Mesenchymal stem cell (in vitro differentiated cells and primary cell): ENCODE measurements at regions not wholly inside any gene's neighbourhood (a gene's known extent, or its start where the extent isn't known, plus 50 kb on each side); places are given as distances from the start of the nearest gene placed in this dataset.

ENCODE experiments used
- DNase-seq: peaks from one replicate; pipeline ENCODE4 v3.0.0-alpha.2; 2013
- H2AFZ ChIP-seq: one replicate; pipeline ENCODE4 v1.6.1; 2013; ENCODE audit warnings: low read depth, mild to moderate bottlenecking, control low read depth, inconsistent platforms, low read length, moderate library complexity
- H2AK5ac ChIP-seq: 2 replicates; pipeline ENCODE4 v1.6.1; 2013; ENCODE audit warnings: low read length, moderate library complexity, mild to moderate bottlenecking, inconsistent platforms; ENCODE audit not compliant: severe bottlenecking
- H2BK120ac ChIP-seq: one replicate; pipeline ENCODE4 v1.6.1; 2013; ENCODE audit warnings: low read depth, mild to moderate bottlenecking, inconsistent platforms, low read length, moderate library complexity
- H2BK12ac ChIP-seq, 2 experiments: one replicate each; pipeline ENCODE4 v1.6.1; 2013; ENCODE audit warnings: inconsistent platforms in 2 of 2, low read length in 2 of 2, mild to moderate bottlenecking in 2 of 2, moderate library complexity in 2 of 2, control low read depth in 1 of 2
- H2BK15ac ChIP-seq: one replicate; pipeline ENCODE4 v1.6.1; 2013; ENCODE audit warnings: mild to moderate bottlenecking, low read depth, inconsistent platforms; ENCODE audit not compliant: poor library complexity, severe bottlenecking
- H2BK5ac ChIP-seq: 2 replicates; pipeline ENCODE4 v1.6.1; 2013; ENCODE audit warnings: low read depth, mild to moderate bottlenecking, low read length, control low read depth, inconsistent platforms; ENCODE audit not compliant: poor library complexity, severe bottlenecking
- H3K14ac ChIP-seq, 2 experiments: one replicate each; pipeline ENCODE4 v1.6.1; 2013; ENCODE audit warnings: inconsistent platforms in 2 of 2, low read length in 2 of 2, control low read depth in 1 of 2, mild to moderate bottlenecking in 1 of 2, moderate library complexity in 1 of 2
- H3K18ac ChIP-seq, 2 experiments: one replicate each; pipeline ENCODE4 v1.6.1; 2013; ENCODE audit warnings: inconsistent platforms in 2 of 2, low read length in 2 of 2, control low read depth in 1 of 2, low read depth in 1 of 2, mild to moderate bottlenecking in 1 of 2
- H3K23ac ChIP-seq, 2 experiments: one replicate each; pipeline ENCODE4 v1.6.1; 2013; ENCODE audit warnings: inconsistent platforms in 2 of 2, low read length in 2 of 2, mild to moderate bottlenecking in 2 of 2, moderate library complexity in 2 of 2, control low read depth in 1 of 2
- H3K27ac ChIP-seq: 2 replicates; pipeline ENCODE4 v1.5.1; 2013; ENCODE audit warnings: mild to moderate bottlenecking, moderate library complexity, low read length, control low read depth, inconsistent platforms; ENCODE audit not compliant: poor library complexity, severe bottlenecking
- H3K27me3 ChIP-seq, 2 experiments: 2 replicates each; pipeline versions ENCODE4 v1.6.1 to v1.7.0; 2013; ENCODE audit warnings: low read length in 2 of 2, mild to moderate bottlenecking in 2 of 2, moderate library complexity in 2 of 2, control low read depth in 1 of 2, inconsistent platforms in 1 of 2; ENCODE audit not compliant: control insufficient read depth in 1 of 2, insufficient read depth in 1 of 2
- H3K36me3 ChIP-seq, 2 experiments: 2 replicates each; pipeline versions ENCODE4 v1.6.1 to v1.7.0; 2013; ENCODE audit warnings: low read length in 2 of 2, control low read depth in 1 of 2, inconsistent platforms in 1 of 2, low read depth in 1 of 2, mild to moderate bottlenecking in 1 of 2; ENCODE audit not compliant: insufficient read depth in 2 of 2, control insufficient read depth in 1 of 2
- H3K4ac ChIP-seq, 2 experiments: one replicate each; pipeline ENCODE4 v1.6.1; 2013; ENCODE audit warnings: inconsistent platforms in 2 of 2, low read length in 2 of 2, mild to moderate bottlenecking in 2 of 2, moderate library complexity in 2 of 2, control low read depth in 1 of 2, low read depth in 1 of 2
- H3K4me1 ChIP-seq: 2 replicates; pipeline ENCODE4 v1.6.1; 2013; ENCODE audit warnings: low read depth, low read length, control low read depth; ENCODE audit not compliant: control insufficient read depth, insufficient read depth
- H3K4me2 ChIP-seq: 2 replicates; pipeline ENCODE4 v1.6.1; 2013; ENCODE audit warnings: low read length, mild to moderate bottlenecking, inconsistent platforms; ENCODE audit not compliant: poor library complexity, severe bottlenecking
- H3K4me3 ChIP-seq, 2 experiments: 2 replicates each; pipeline versions ENCODE4 v1.5.1 to v1.7.0; 2013; ENCODE audit warnings: low read length in 2 of 2, mild to moderate bottlenecking in 2 of 2, control low read depth in 1 of 2, low read depth in 1 of 2; ENCODE audit not compliant: insufficient read depth in 1 of 2
- H3K79me1 ChIP-seq: replicated peaks from 2 replicates; pipeline ENCODE4 v1.6.1; 2013; ENCODE audit warnings: mild to moderate bottlenecking, control low read depth, low read length, inconsistent platforms; ENCODE audit not compliant: poor library complexity, severe bottlenecking
- H3K9ac ChIP-seq: 2 replicates; pipeline ENCODE4 v1.7.0; 2013; ENCODE audit warnings: mild to moderate bottlenecking, low read length, moderate library complexity
- H3K9me3 ChIP-seq: 2 replicates; pipeline ENCODE4 v1.7.0; 2013; ENCODE audit warnings: mild to moderate bottlenecking, low read length; ENCODE audit not compliant: control insufficient read depth
- H4K8ac ChIP-seq: one replicate; pipeline ENCODE4 v1.6.1; 2013; ENCODE audit warnings: inconsistent platforms, mild to moderate bottlenecking, low read length, moderate library complexity
- H4K91ac ChIP-seq: one replicate; pipeline ENCODE4 v1.6.1; 2013; ENCODE audit warnings: mild to moderate bottlenecking, low read length, inconsistent platforms
- WGBS: methylation state at CpG from one replicate; pipeline ENCODE4 v1.1.7; 2013; ENCODE audit warnings: mixed read lengths; 5-methylcytosine and 5-hydroxymethylcytosine counted together

DNA sequence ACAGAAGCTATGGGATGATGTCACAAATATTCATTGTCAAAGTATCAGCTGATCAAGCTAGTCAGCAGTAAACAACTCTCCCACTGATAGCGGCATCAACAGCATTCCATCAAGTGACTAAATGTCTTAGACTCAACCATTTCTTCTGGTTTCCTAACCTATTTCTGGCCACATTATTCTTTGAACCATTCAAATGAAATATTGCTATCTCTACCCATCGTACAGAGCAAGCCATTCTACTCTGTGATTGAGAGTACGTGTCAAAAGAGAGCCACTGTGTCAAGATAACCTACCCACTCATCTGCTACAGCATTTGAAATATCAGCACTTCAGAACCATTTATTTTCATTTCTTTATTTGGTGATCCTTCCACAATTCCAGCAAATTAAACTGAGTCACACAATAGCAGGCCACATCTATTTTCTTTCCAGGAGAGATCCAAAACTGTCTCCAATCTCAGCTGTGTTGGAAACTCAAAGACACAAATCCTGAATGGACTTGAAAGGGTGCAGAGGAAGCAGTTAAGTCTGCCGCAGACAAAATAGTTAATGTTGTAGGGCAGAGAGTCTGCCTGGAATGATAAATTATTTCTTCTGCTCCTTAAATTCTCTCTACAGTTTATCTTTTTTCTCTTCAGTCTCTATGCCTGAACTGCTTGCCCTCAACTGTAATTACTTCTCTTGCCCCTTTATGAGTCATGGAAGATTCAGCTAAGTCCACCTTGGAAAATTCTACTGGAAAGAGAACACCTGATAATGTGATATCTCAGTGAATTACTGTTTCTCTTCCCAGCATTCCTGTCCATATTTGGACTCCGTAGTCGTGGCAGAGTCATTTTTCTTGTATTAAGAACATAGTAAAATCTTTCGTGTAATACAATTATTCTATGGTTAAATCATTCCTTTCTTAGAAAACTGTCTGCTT lies 364.8 kb downstream of the PDGFC start:
- Histone ChIP-seq H3K79me1 (no peaks in the 10 kb centered on the region), H2AK5ac (no peak overlapping the region), H2AFZ (no peak overlapping the region), H3K23ac (no peak overlapping the region), H2BK12ac (no peak overlapping the region), H2BK5ac (no peak overlapping the region), H3K4ac (no peak overlapping the region), H2BK120ac (no peak overlapping the region), H3K4me3 (no peak overlapping the region), H3K14ac (no peak overlapping the region), H3K9ac (peak overlapping the region; percentile 12), H4K91ac (no peak overlapping the region), H3K4me1 (no peaks in the 10 kb centered on the region), H3K9me3 (no peaks in the 10 kb centered on the region), H3K36me3 (no peaks in the 10 kb centered on the region), H3K27me3 (no peaks in the 10 kb centered on the region), H3K18ac (no peak overlapping the region), H3K27ac (no peak overlapping the region), H3K4me2 (no peak overlapping the region), H2BK15ac (no peak overlapping the region), H4K8ac (no peak overlapping the region)
- WGBS: 63% methylated on average over 3 of the region's 7 CpGs
- peak; percentile 71 for DNase-seq

- Histone ChIP-seq H4K8ac (no peak overlapping the region), H3K27ac (no peak overlapping the region), H3K79me1 (no peaks in the 10 kb centered on the region), H2BK12ac (no peak overlapping the region), H3K36me3 (no peaks in the 10 kb centered on the region), H3K23ac (no peak overlapping the region), H2BK5ac (no peak overlapping the region), H2BK120ac (no peak overlapping the region), H2AK5ac (no peak overlapping the region), H3K4me1 (peaks cover 2% of the 10 kb centered on the region), H3K4ac (no peak overlapping the region), H3K14ac (no peak overlapping the region), H3K18ac (no peak overlapping the region), H3K9ac (no peak overlapping the region), H3K9me3 (no peaks in the 10 kb centered on the region), H4K91ac (no peak overlapping the region), H3K27me3 (no peaks in the 10 kb centered on the region), H3K4me2 (no peak overlapping the region), H3K4me3 (no peak overlapping the region), H2AFZ (no peak overlapping the region), H2BK15ac (no peak overlapping the region)
- peak; percentile 97 for DNase-seq
- 2% methylated on average over 6 of the region's 6 CpGs for WGBS
Observed at GRCh38 chr4:156598138-156598681, 373.4 kb downstream of the PDGFC start.

GRCh38 chr4:156596706-156597329 lies 374.8 kb downstream of the PDGFC start:
- WGBS: 90% methylated on average over 4 of the region's 4 CpGs

GRCh38 chr4:156596026-156596425 lies 375.6 kb downstream of the PDGFC start:
- WGBS: 100% methylated on average over 2 of the region's 2 CpGs
- H3K4me3 ChIP-seq: no peak overlapping the region
- H2BK15ac ChIP-seq: no peak overlapping the region

More at GRCh38 chr4:156596706-156597329, 374.8 kb downstream of the PDGFC start:
- H3K27me3 ChIP-seq: no peaks in the 10 kb centered on the region
- H2BK12ac ChIP-seq: peak overlapping the region in 1 of 2 experiments; percentile 18
- H2BK15ac ChIP-seq: no peak overlapping the region
- no peak overlapping the region for H3K9ac ChIP-seq
- H3K14ac ChIP-seq: no peak overlapping the region
- no peak for DNase-seq
- H2AK5ac ChIP-seq: no peak overlapping the region
- H4K91ac ChIP-seq: no peak overlapping the region
- no peak overlapping the region for H2BK120ac ChIP-seq
- peaks cover 2% of the 10 kb centered on the region for H3K4me1 ChIP-seq
- H2AFZ ChIP-seq: no peak overlapping the region
- H3K36me3 ChIP-seq: no peaks in the 10 kb centered on the region
- H3K79me1 ChIP-seq: no peaks in the 10 kb centered on the region
- no peak overlapping the region for H3K18ac ChIP-seq
- H3K4me3 ChIP-seq: no peak overlapping the region
- no peak overlapping the region for H3K27ac ChIP-seq
- no peak overlapping the region for H3K4me2 ChIP-seq
- H3K9me3 ChIP-seq: no peaks in the 10 kb centered on the region
- no peak overlapping the region for H3K4ac ChIP-seq
- no peak overlapping the region for H2BK5ac ChIP-seq
- H4K8ac ChIP-seq: no peak overlapping the region
- H3K23ac ChIP-seq: no peak overlapping the region

More at GRCh38 chr4:156596026-156596425, 375.6 kb downstream of the PDGFC start:
- H2BK5ac ChIP-seq: no peak overlapping the region
- H4K8ac ChIP-seq: no peak overlapping the region
- no peak overlapping the region for H3K14ac ChIP-seq
- H3K9me3 ChIP-seq: no peaks in the 10 kb centered on the region
- H2BK12ac ChIP-seq: peak overlapping the region in 1 of 2 experiments; percentile 7
- H2AK5ac ChIP-seq: no peak overlapping the region
- no peak overlapping the region for H3K9ac ChIP-seq
- H3K4me1 ChIP-seq: peaks cover 2% of the 10 kb centered on the region
- H3K23ac ChIP-seq: no peak overlapping the region
- no peaks in the 10 kb centered on the region for H3K36me3 ChIP-seq
- peak overlapping the region; percentile 2 for H2BK120ac ChIP-seq
- H3K4me2 ChIP-seq: no peak overlapping the region
- H3K4ac ChIP-seq: no peak overlapping the region
- H2AFZ ChIP-seq: no peak overlapping the region
- H3K27ac ChIP-seq: no peak overlapping the region
- H4K91ac ChIP-seq: peak overlapping the region; percentile 7
- H3K27me3 ChIP-seq: no peaks in the 10 kb centered on the region
- peak overlapping the region; percentile 37 to 41 for H3K18ac ChIP-seq
- no peaks in the 10 kb centered on the region for H3K79me1 ChIP-seq
- DNase-seq: no peak
